Eye (tissue), 1 donor: ENCODE measurements at regions not wholly inside any gene's neighbourhood (a gene's known extent, or its start where the extent isn't known, plus 50 kb on each side); places are given as distances from the start of the nearest gene placed in this dataset.
A peak's percentile ranks its signal among the peaks of the same experiment; 100 is the strongest.

Source experiments
- DNase-seq: peaks from one replicate; pipeline ENCODE4 v3.0.0-alpha.2; 2015

- no peak for DNase-seq
These were observed 105.4 kb upstream of the LCLAT1 start for GRCh38 chr2:30341500-30342267.

GRCh38 chr2:30346471-30347169, 100.4 kb upstream of the LCLAT1 start:
- no peak for DNase-seq

GRCh38 chr2:30348825-30349224, 98.2 kb upstream of the LCLAT1 start:
- DNase-seq: no peak

- DNase-seq: no peak
These were observed 97.4 kb upstream of the LCLAT1 start for GRCh38 chr2:30349691-30350090.

- DNase-seq: no peak
These were observed 95.9 kb upstream of the LCLAT1 start for GRCh38 chr2:30351116-30351515.

GRCh38 chr2:30351949-30352348, 95.1 kb upstream of the LCLAT1 start:
- no peak for DNase-seq

GRCh38 chr2:30354150-30354549, 92.9 kb upstream of the LCLAT1 start:
- no peak for DNase-seq

GRCh38 chr2:30354621-30355020, 92.4 kb upstream of the LCLAT1 start:
- DNase-seq: no peak

- DNase-seq: no peak
These were observed 91.7 kb upstream of the LCLAT1 start for GRCh38 chr2:30355306-30355705.

- DNase-seq: no peak
These were observed 91.0 kb upstream of the LCLAT1 start for GRCh38 chr2:30356071-30356470.

GRCh38 chr2:30356776-30357175, 90.3 kb upstream of the LCLAT1 start:
- no peak for DNase-seq

- DNase-seq: no peak
These were observed 88.7 kb upstream of the LCLAT1 start for GRCh38 chr2:30358351-30358750.

GRCh38 chr2:30358842-30359241, 88.2 kb upstream of the LCLAT1 start:
- DNase-seq: peak; percentile 8

GRCh38 chr2:30359644-30360167, 87.3 kb upstream of the LCLAT1 start:
- DNase-seq: no peak

- no peak for DNase-seq
These were observed 85.2 kb upstream of the LCLAT1 start for GRCh38 chr2:30361751-30362394.

- peak; percentile 37 for DNase-seq
These were observed 84.5 kb upstream of the LCLAT1 start for GRCh38 chr2:30362468-30363081.

- DNase-seq: no peak
These were observed 83.6 kb upstream of the LCLAT1 start for GRCh38 chr2:30363406-30363805.

GRCh38 chr2:30365201-30365600, 81.8 kb upstream of the LCLAT1 start:
- no peak for DNase-seq

- DNase-seq: no peak
These were observed 80.8 kb upstream of the LCLAT1 start for GRCh38 chr2:30366199-30366691.

- no peak for DNase-seq
These were observed 79.6 kb upstream of the LCLAT1 start for GRCh38 chr2:30367232-30368070.

GRCh38 chr2:30368258-30368657, 78.8 kb upstream of the LCLAT1 start:
- DNase-seq: no peak

GRCh38 chr2:30371028-30371689, 75.9 kb upstream of the LCLAT1 start:
- DNase-seq: no peak
